Motor neuron (in vitro differentiated cells): ENCODE measurements at regions not wholly inside any gene's neighbourhood (a gene's known extent, or its start where the extent isn't known, plus 50 kb on each side); places are given as distances from the start of the nearest gene placed in this dataset.

Source experiments
- ATAC-seq, 8 experiments: fragments of 200-7000 bp; cut with Tn5 transposase; replicated peaks in 6 of 8; 2 replicates each; pipeline ENCODE4 v1.8.0; 2021; ENCODE audit warnings: mild to moderate bottlenecking in 8 of 8, moderate library complexity in 8 of 8
- H3K27ac ChIP-seq, 2 donors: fragments of 250-450 bp; sonication (Bioruptor Pico); 2 replicates each; pipeline ENCODE4 v1.9.0; 2021; ENCODE audit warnings: antibody characterized with exemption in 2 of 2, mild to moderate bottlenecking in 2 of 2, moderate library complexity in 1 of 2
- H3K4me1 ChIP-seq, 2 donors: fragments of 250-450 bp; sonication (Bioruptor Pico); replicated peaks in 1 of 2; 2 replicates each; pipeline ENCODE4 v1.6.1; 2021; ENCODE audit warnings: antibody characterized with exemption in 2 of 2, mild to moderate bottlenecking in 2 of 2, moderate library complexity in 1 of 2
- H3K4me3 ChIP-seq, 5 donors: fragments of 250-450 bp; sonication (Bioruptor Pico); 2 replicates each; pipeline ENCODE4 v1.9.0; 2021; ENCODE audit warnings: antibody characterized with exemption in 5 of 5, mild to moderate bottlenecking in 5 of 5, moderate library complexity in 4 of 5
- WGBS, 10 experiments: fragments of 450-650 bp; shearing (Covaris generic); methylation state at CpG; one replicate each; pipeline ENCODE4 v1.0.0; 2022; 5-methylcytosine and 5-hydroxymethylcytosine counted together
- in situ Hi-C, 9 experiments: fragments of 400-800 bp; cut with MboI; loops; one replicate each; pipeline ENCODE4 v1.15.0; 2021; ENCODE audit warnings: low sequenced_read_pairs in 9 of 9, low pct_unique_long_range_greater_than_20kb in 2 of 9; ENCODE audit not compliant: unreplicated experiment in 9 of 9

GRCh38 chr14:39704594-39704993 is 272.4 kb upstream of the FBXO33 start:
- no peak overlapping the region for H3K27ac ChIP-seq
- in situ Hi-C loops: no loop called here
- 0 to 94% (median 66%) methylated on average over 1 to 2 of the region's 2 CpGs for WGBS, 10 experiments
- no peak overlapping the region for H3K4me3 ChIP-seq
- no peaks in the 10 kb centered on the region for H3K4me1 ChIP-seq
- ATAC-seq: peak in 2 of 8 experiments; percentile 42 to 61

- 0 to 80% (median 51%) methylated on average over 1 to 2 of the region's 2 CpGs; no CpG with 5 or more reads in 1 of the 10 experiments for WGBS, 10 experiments
- peak in 3 of 8 experiments; percentile 38 to 84 (median 45) for ATAC-seq
- in situ Hi-C loops: no loop called here
- no peaks in the 10 kb centered on the region for H3K4me1 ChIP-seq
- no peak overlapping the region for H3K27ac ChIP-seq
- H3K4me3 ChIP-seq: no peak overlapping the region
Observed at GRCh38 chr14:39694341-39694740, 262.1 kb upstream of the FBXO33 start.

- Histone ChIP-seq H3K4me3 (no peak overlapping the region), H3K4me1 (peaks cover 30 to 41% of the 10 kb centered on the region in 2 donors), H3K27ac (peak overlapping the region in 1 of 2 donors; percentile 5)
- 8 to 64% (median 50%) methylated on average over 1 to 3 of the region's 3 CpGs; no CpG with 5 or more reads in 1 of the 10 experiments for WGBS, 10 experiments
- in situ Hi-C loops: no loop called here
- ATAC-seq: peak in 3 of 8 experiments; percentile 46 to 64 (median 59)
Observed at GRCh38 chr14:39683691-39684260, 251.5 kb upstream of the FBXO33 start.

- peaks cover 30 to 41% of the 10 kb centered on the region in 2 donors for H3K4me1 ChIP-seq
- H3K27ac ChIP-seq: no peak overlapping the region
- in situ Hi-C loops: no loop called here
- H3K4me3 ChIP-seq: no peak overlapping the region
- WGBS, 10 experiments: 0 to 92% (median 48%) methylated on average over 1 to 3 of the region's 3 CpGs
- no peak for ATAC-seq
Observed at GRCh38 chr14:39682582-39682981, 250.3 kb upstream of the FBXO33 start.

- peaks cover 30 to 41% of the 10 kb centered on the region in 2 donors for H3K4me1 ChIP-seq
- in situ Hi-C loops: no loop called here
- H3K27ac ChIP-seq: peak overlapping the region in 1 of 2 donors; percentile 51
- no peak overlapping the region for H3K4me3 ChIP-seq
- peak in 5 of 8 experiments; percentile 60 to 88 (median 76) for ATAC-seq
- WGBS, 10 experiments: 0 to 80% (median 43%) methylated on average over 1 to 4 of the region's 4 CpGs; no CpG with 5 or more reads in 1 of the 10 experiments
Observed at GRCh38 chr14:39681782-39682399, 249.7 kb upstream of the FBXO33 start.

- in situ Hi-C loops: no loop called here
- ATAC-seq: no peak
- no peak overlapping the region for H3K27ac ChIP-seq
- no peak overlapping the region for H3K4me3 ChIP-seq
- H3K4me1 ChIP-seq: peaks cover 30 to 41% of the 10 kb centered on the region in 2 donors
Observed at GRCh38 chr14:39680777-39681176, 248.5 kb upstream of the FBXO33 start.

- 10 to 82% (median 71%) methylated on average over 2 to 3 of the region's 3 CpGs; no CpG with 5 or more reads in 5 of the 10 experiments for WGBS, 10 experiments
- no peak overlapping the region for H3K27ac ChIP-seq
- no peak overlapping the region for H3K4me3 ChIP-seq
- no peak for ATAC-seq
- no peaks in the 10 kb centered on the region for H3K4me1 ChIP-seq
- in situ Hi-C loops: no loop called here
Observed at GRCh38 chr14:39673734-39674133, 241.5 kb upstream of the FBXO33 start.

- 38 to 100% (median 87%) methylated on average over 1 to 2 of the region's 2 CpGs; no CpG with 5 or more reads in 2 of the 10 experiments for WGBS, 10 experiments
Observed at GRCh38 chr14:39673270-39673711, 241.1 kb upstream of the FBXO33 start.

GRCh38 chr14:39668449-39668848 is 236.2 kb upstream of the FBXO33 start:
- H3K4me3 ChIP-seq: no peak overlapping the region
- H3K27ac ChIP-seq: no peak overlapping the region
- in situ Hi-C loops: no loop called here
- WGBS, 10 experiments: 0 to 100% (median 40%) methylated on average over 1 of the region's 1 CpG; no CpG with 5 or more reads in 3 of the 10 experiments
- H3K4me1 ChIP-seq: peaks cover 0 to 2% of the 10 kb centered on the region in 2 donors
- no peak for ATAC-seq

More at GRCh38 chr14:39673270-39673711, 241.1 kb upstream of the FBXO33 start:
- Histone ChIP-seq H3K4me1 (no peaks in the 10 kb centered on the region), H3K4me3 (no peak overlapping the region), H3K27ac (no peak overlapping the region)
- peak in 2 of 8 experiments; percentile 22 to 43 for ATAC-seq
- in situ Hi-C loops: no loop called here

- ATAC-seq: no peak
- Histone ChIP-seq H3K4me3 (no peak overlapping the region), H3K4me1 (peaks cover 0 to 2% of the 10 kb centered on the region in 2 donors), H3K27ac (no peak overlapping the region)
- in situ Hi-C loops: no loop called here
Observed at GRCh38 chr14:39666386-39666785, 234.2 kb upstream of the FBXO33 start.

- ATAC-seq: peak in 5 of 8 experiments; percentile 31 to 100 (median 96)
- peaks cover 0 to 2% of the 10 kb centered on the region in 2 donors for H3K4me1 ChIP-seq
- no peak overlapping the region for H3K4me3 ChIP-seq
- WGBS, 10 experiments: 0 to 88% (median 48%) methylated on average over 1 of the region's 1 CpG; no CpG with 5 or more reads in 2 of the 10 experiments
- no peak overlapping the region for H3K27ac ChIP-seq
- in situ Hi-C loops: no loop called here
Observed at GRCh38 chr14:39665075-39665475, 232.8 kb upstream of the FBXO33 start.

GRCh38 chr14:39664646-39665045 is 232.4 kb upstream of the FBXO33 start:
- in situ Hi-C loops: no loop called here
- 13 to 100% (median 45%) methylated on average over 1 of the region's 1 CpG; no CpG with 5 or more reads in 3 of the 10 experiments for WGBS, 10 experiments
- Histone ChIP-seq H3K4me3 (no peak overlapping the region), H3K4me1 (peaks cover 0 to 2% of the 10 kb centered on the region in 2 donors), H3K27ac (no peak overlapping the region)
- peak in 4 of 8 experiments; percentile 38 to 76 (median 56) for ATAC-seq

- 0 to 91% (median 50%) methylated on average over 1 of the region's 1 CpG; no CpG with 5 or more reads in 1 of the 10 experiments for WGBS, 10 experiments
- in situ Hi-C loops: no loop called here
- no peak overlapping the region for H3K4me3 ChIP-seq
- ATAC-seq: no peak
- no peak overlapping the region for H3K27ac ChIP-seq
- no peaks in the 10 kb centered on the region for H3K4me1 ChIP-seq
Observed at GRCh38 chr14:39641224-39641623, 209.0 kb upstream of the FBXO33 start.
